ENCODE measurements at regions not wholly inside any gene's neighbourhood (a gene's known extent, or its start where the extent isn't known, plus 50 kb on each side); places are given as distances from the start of the nearest gene placed in this dataset.

- Histone ChIP-seq H3K4me3 (ENCODE audit: insufficient read depth, low read depth, low read length) (no peak overlapping the region), H3K36me3 (replicated peaks; ENCODE audit: control insufficient read depth, insufficient read depth, low read length) (no peaks in the 10 kb centered on the region), H3K27me3 (ENCODE audit: control insufficient read depth, insufficient read depth, low read length) (no peaks in the 10 kb centered on the region)
- no peak for DNase-seq
These were observed 90.2 kb upstream of the PRSS58 start for GRCh38 chr7:142348100-142348499.

GRCh38 chr7:142347091-142347490 lies 89.2 kb upstream of the PRSS58 start:
- Histone ChIP-seq H3K4me3 (ENCODE audit: insufficient read depth, low read depth, low read length) (no peak overlapping the region), H3K27me3 (ENCODE audit: control insufficient read depth, insufficient read depth, low read length) (no peaks in the 10 kb centered on the region)

GRCh38 chr7:142345811-142346210 lies 88.0 kb upstream of the PRSS58 start:
- no peak for DNase-seq
- H3K4me3 ChIP-seq (ENCODE audit: insufficient read depth, low read depth, low read length), result no peak overlapping the region
- no peaks in the 10 kb centered on the region for H3K36me3 ChIP-seq (replicated peaks; ENCODE audit: control insufficient read depth, insufficient read depth, low read length)
- no peaks in the 10 kb centered on the region for H3K27me3 ChIP-seq (ENCODE audit: control insufficient read depth, insufficient read depth, low read length)

More at GRCh38 chr7:142347091-142347490, 89.2 kb upstream of the PRSS58 start:
- DNase-seq, result no peak
- H3K36me3 ChIP-seq (replicated peaks; ENCODE audit: control insufficient read depth, insufficient read depth, low read length), result no peaks in the 10 kb centered on the region

GRCh38 chr7:142338633-142339501 lies 81.0 kb upstream of the PRSS58 start:
- peak; percentile 67 for DNase-seq
- no peaks in the 10 kb centered on the region for H3K36me3 ChIP-seq (replicated peaks; ENCODE audit: control insufficient read depth, insufficient read depth, low read length)
- H3K4me3 ChIP-seq (ENCODE audit: insufficient read depth, low read depth, low read length), result no peak overlapping the region
- no peaks in the 10 kb centered on the region for H3K27me3 ChIP-seq (ENCODE audit: control insufficient read depth, insufficient read depth, low read length)

- no peaks in the 10 kb centered on the region for H3K27me3 ChIP-seq (ENCODE audit: control insufficient read depth, insufficient read depth, low read length)
- no peaks in the 10 kb centered on the region for H3K36me3 ChIP-seq (replicated peaks; ENCODE audit: control insufficient read depth, insufficient read depth, low read length)
- no peak overlapping the region for H3K4me3 ChIP-seq (ENCODE audit: insufficient read depth, low read depth, low read length)
- no peak for DNase-seq
These were observed 79.5 kb upstream of the PRSS58 start for GRCh38 chr7:142337054-142338001.

GRCh38 chr7:142334806-142335205 lies 76.9 kb upstream of the PRSS58 start:
- Histone ChIP-seq H3K4me3 (ENCODE audit: insufficient read depth, low read depth, low read length) (no peak overlapping the region), H3K36me3 (replicated peaks; ENCODE audit: control insufficient read depth, insufficient read depth, low read length) (no peaks in the 10 kb centered on the region), H3K27me3 (ENCODE audit: control insufficient read depth, insufficient read depth, low read length) (no peaks in the 10 kb centered on the region)
- no peak for DNase-seq

- no peaks in the 10 kb centered on the region for H3K27me3 ChIP-seq (ENCODE audit: control insufficient read depth, insufficient read depth, low read length)
- no peak for DNase-seq
- H3K4me3 ChIP-seq (ENCODE audit: insufficient read depth, low read depth, low read length), result no peak overlapping the region
- no peaks in the 10 kb centered on the region for H3K36me3 ChIP-seq (replicated peaks; ENCODE audit: control insufficient read depth, insufficient read depth, low read length)
These were observed 76.4 kb upstream of the PRSS58 start for GRCh38 chr7:142334236-142334635.

GRCh38 chr7:142332421-142332820 lies 74.6 kb upstream of the PRSS58 start:
- no peaks in the 10 kb centered on the region for H3K36me3 ChIP-seq (replicated peaks; ENCODE audit: control insufficient read depth, insufficient read depth, low read length)
- DNase-seq, result no peak
- no peak overlapping the region for H3K4me3 ChIP-seq (ENCODE audit: insufficient read depth, low read depth, low read length)
- no peaks in the 10 kb centered on the region for H3K27me3 ChIP-seq (ENCODE audit: control insufficient read depth, insufficient read depth, low read length)

GRCh38 chr7:142331941-142332340 lies 74.1 kb upstream of the PRSS58 start:
- no peaks in the 10 kb centered on the region for H3K36me3 ChIP-seq (replicated peaks; ENCODE audit: control insufficient read depth, insufficient read depth, low read length)
- H3K4me3 ChIP-seq (ENCODE audit: insufficient read depth, low read depth, low read length), result no peak overlapping the region
- no peak for DNase-seq
- H3K27me3 ChIP-seq (ENCODE audit: control insufficient read depth, insufficient read depth, low read length), result no peaks in the 10 kb centered on the region

- H3K27me3 ChIP-seq (ENCODE audit: control insufficient read depth, insufficient read depth, low read length), result no peaks in the 10 kb centered on the region
- no peak for DNase-seq
- H3K4me3 ChIP-seq (ENCODE audit: insufficient read depth, low read depth, low read length), result no peak overlapping the region
- no peaks in the 10 kb centered on the region for H3K36me3 ChIP-seq (replicated peaks; ENCODE audit: control insufficient read depth, insufficient read depth, low read length)
These were observed 71.4 kb upstream of the PRSS58 start for GRCh38 chr7:142329062-142329790.

- no peak for DNase-seq
- H3K36me3 ChIP-seq (replicated peaks; ENCODE audit: control insufficient read depth, insufficient read depth, low read length), result no peaks in the 10 kb centered on the region
- no peak overlapping the region for H3K4me3 ChIP-seq (ENCODE audit: insufficient read depth, low read depth, low read length)
- no peaks in the 10 kb centered on the region for H3K27me3 ChIP-seq (ENCODE audit: control insufficient read depth, insufficient read depth, low read length)
These were observed 70.7 kb upstream of the PRSS58 start for GRCh38 chr7:142328551-142328950.

- Histone ChIP-seq H3K4me3 (ENCODE audit: insufficient read depth, low read depth, low read length) (no peak overlapping the region), H3K27me3 (ENCODE audit: control insufficient read depth, insufficient read depth, low read length) (no peaks in the 10 kb centered on the region), H3K36me3 (replicated peaks; ENCODE audit: control insufficient read depth, insufficient read depth, low read length) (no peaks in the 10 kb centered on the region)
- DNase-seq, result no peak
These were observed 70.0 kb upstream of the PRSS58 start for GRCh38 chr7:142327628-142328405.

- no peaks in the 10 kb centered on the region for H3K27me3 ChIP-seq (ENCODE audit: control insufficient read depth, insufficient read depth, low read length)
These were observed 65.8 kb upstream of the PRSS58 start for GRCh38 chr7:142323706-142324105.

GRCh38 chr7:142321391-142321790 lies 63.5 kb upstream of the PRSS58 start:
- Histone ChIP-seq H3K4me3 (ENCODE audit: insufficient read depth, low read depth, low read length) (no peak overlapping the region), H3K27me3 (ENCODE audit: control insufficient read depth, insufficient read depth, low read length) (no peaks in the 10 kb centered on the region), H3K36me3 (replicated peaks; ENCODE audit: control insufficient read depth, insufficient read depth, low read length) (no peaks in the 10 kb centered on the region)
- DNase-seq, result no peak

More at GRCh38 chr7:142323706-142324105, 65.8 kb upstream of the PRSS58 start:
- Histone ChIP-seq H3K4me3 (ENCODE audit: insufficient read depth, low read depth, low read length) (no peak overlapping the region), H3K36me3 (replicated peaks; ENCODE audit: control insufficient read depth, insufficient read depth, low read length) (no peaks in the 10 kb centered on the region)
- DNase-seq, result peak; percentile 82

Data from H7 (cell line).